SK-N-SH treated with all-trans-retinoic acid at 6 μM for 48 hours (cell line): ENCODE measurements at regions not wholly inside any gene's neighbourhood (a gene's known extent, or its start where the extent isn't known, plus 50 kb on each side); places are given as distances from the start of the nearest gene placed in this dataset.

Experiments
- ATAC-seq: fragments of 200-7000 bp; cut with Tn5 transposase; 3 replicates; pipeline ENCODE4 v1.9.1; 2020; ENCODE audit warnings: mild to moderate bottlenecking, moderate library complexity
- ARNTL ChIP-seq: fragments of 450-650 bp; formaldehyde crosslinking; IDR thresholded peaks from 2 replicates; pipeline ENCODE4 v1.5.0; 2020; ENCODE audit warnings: low read depth, mild to moderate bottlenecking, moderate library complexity, borderline replicate concordance
- BACH2 ChIP-seq: fragments of 250-450 bp; sonication (Bioruptor Pico); IDR thresholded peaks from 2 replicates; pipeline ENCODE4 v1.9.0; 2021; ENCODE audit warnings: mild to moderate bottlenecking, borderline replicate concordance
- CREB5 ChIP-seq: fragments of 250-450 bp; sonication (Bioruptor Pico); IDR thresholded peaks from 2 replicates; pipeline ENCODE4 v1.5.1; 2020; ENCODE audit warnings: low read depth, mild to moderate bottlenecking, moderate library complexity
- CSDC2 ChIP-seq: fragments of 250-450 bp; sonication (Bioruptor Pico); IDR thresholded peaks from 2 replicates; pipeline ENCODE4 v1.5.0; 2020; ENCODE audit warnings: mild to moderate bottlenecking, moderate library complexity
- CSRNP3 ChIP-seq: fragments of 250-450 bp; sonication (Bioruptor Pico); IDR thresholded peaks from 2 replicates; pipeline ENCODE4 v1.5.1; 2021; ENCODE audit warnings: mild to moderate bottlenecking, moderate library complexity
- ESRRG ChIP-seq: fragments of 250-450 bp; sonication (Bioruptor Pico); IDR thresholded peaks from 2 replicates; pipeline ENCODE4 v1.6.1; 2021; ENCODE audit warnings: mild to moderate bottlenecking
- GLIS3 ChIP-seq: fragments of 250-450 bp; sonication (Bioruptor Pico); IDR thresholded peaks from 2 replicates; pipeline ENCODE4 v1.5.0; 2020; ENCODE audit warnings: mild to moderate bottlenecking, moderate library complexity
- OSR1 ChIP-seq: fragments of 250-450 bp; sonication (Bioruptor Pico); IDR thresholded peaks from 2 replicates; pipeline ENCODE4 v1.8.0; 2022; ENCODE audit warnings: moderate library complexity, mild to moderate bottlenecking, inconsistent platforms
- PATZ1 ChIP-seq: fragments of 250-450 bp; sonication (Bioruptor Pico); IDR thresholded peaks from 2 replicates; pipeline ENCODE4 v1.8.0; 2020; ENCODE audit warnings: mild to moderate bottlenecking, moderate library complexity, borderline replicate concordance
- POU6F1 ChIP-seq: fragments of 250-450 bp; sonication (Bioruptor Pico); IDR thresholded peaks from 2 replicates; pipeline ENCODE4 v1.8.0; 2021; ENCODE audit warnings: low read depth, mild to moderate bottlenecking, moderate library complexity, borderline replicate concordance
- SNAI2 ChIP-seq: fragments of 250-450 bp; sonication (Bioruptor Pico); IDR thresholded peaks from 2 replicates; pipeline ENCODE4 v1.5.0; 2020; ENCODE audit warnings: mild to moderate bottlenecking, moderate library complexity
- TOX ChIP-seq: fragments of 250-450 bp; sonication (Bioruptor Pico); IDR thresholded peaks from 2 replicates; pipeline ENCODE4 v1.8.0; 2021; ENCODE audit warnings: mild to moderate bottlenecking, moderate library complexity, borderline replicate concordance
- TSHZ2 ChIP-seq: fragments of 250-450 bp; sonication (Bioruptor Pico); IDR thresholded peaks from 2 replicates; pipeline ENCODE4 v1.5.0; 2020; ENCODE audit warnings: mild to moderate bottlenecking, moderate library complexity
- ZFP3 ChIP-seq: fragments of 250-450 bp; sonication (Bioruptor Pico); IDR thresholded peaks from 2 replicates; pipeline ENCODE4 v1.5.0; 2020; ENCODE audit warnings: mild to moderate bottlenecking, moderate library complexity
- ZFP30 ChIP-seq: fragments of 450-650 bp; formaldehyde crosslinking; IDR thresholded peaks from 2 replicates; pipeline ENCODE4 v1.5.0; 2022; ENCODE audit warnings: mild to moderate bottlenecking, moderate library complexity
- ZNF565 ChIP-seq: fragments of 450-650 bp; formaldehyde crosslinking; conservative IDR thresholded peaks from 2 replicates; pipeline ENCODE4 v1.5.0; 2020; ENCODE audit warnings: low read depth, mild to moderate bottlenecking, moderate library complexity

- no peak; the same call in 1 of the 3 replicates for ATAC-seq
- TF ChIP-seq CSRNP3 (CRISPR knock-in tag) (no peak), TSHZ2 (CRISPR knock-in tag) (peak; percentile 12; the same call in 1 of the 2 replicates)
These were observed 93.5 kb upstream of the MED13L start for GRCh38 chr12:116370886-116371580.

- no peak for ATAC-seq
- TF ChIP-seq BACH2 (CRISPR knock-in tag), result no peak
- no peak for TF ChIP-seq GLIS3 (CRISPR knock-in tag)
- TF ChIP-seq CREB5 (CRISPR knock-in tag), result no peak
- no peak for TF ChIP-seq TOX (CRISPR knock-in tag)
- TF ChIP-seq ZFP3, result no peak
- TF ChIP-seq ESRRG (CRISPR knock-in tag), result no peak
- no peak for TF ChIP-seq TSHZ2 (CRISPR knock-in tag)
- TF ChIP-seq POU6F1 (CRISPR knock-in tag), result no peak
- TF ChIP-seq ZFP30, result no peak
- no peak for TF ChIP-seq ARNTL (CRISPR knock-in tag)
- no peak for TF ChIP-seq SNAI2 (CRISPR knock-in tag)
- no peak for TF ChIP-seq CSDC2 (CRISPR knock-in tag)
- no peak for TF ChIP-seq OSR1 (CRISPR knock-in tag)
- TF ChIP-seq ZNF565 (CRISPR knock-in tag), result no peak
- TF ChIP-seq PATZ1 (CRISPR knock-in tag), result no peak
These were observed 95.3 kb upstream of the MED13L start for GRCh38 chr12:116372815-116373214.
